CD4-positive, alpha-beta T cell treated with Interleukin-4 for 4 hours (primary cell): ENCODE measurements at regions not wholly inside any gene's neighbourhood (a gene's known extent, or its start where the extent isn't known, plus 50 kb on each side); places are given as distances from the start of the nearest gene placed in this dataset.

Experiments used
- DNase-seq: peaks from one replicate; pipeline ENCODE4 v3.0.0-alpha.2; 2020

- DNase-seq, result no peak
Measured at GRCh38 chr1:229984310-229984991, 82.6 kb upstream of the GALNT2 start.

GRCh38 chr1:229984992-229985612, 81.9 kb upstream of the GALNT2 start:
- DNase-seq, result no peak

- DNase-seq, result no peak
Measured at GRCh38 chr1:229985613-229986010, 81.4 kb upstream of the GALNT2 start.

- no peak for DNase-seq
Measured at GRCh38 chr1:229986737-229987337, 80.2 kb upstream of the GALNT2 start.

- DNase-seq, result no peak
Measured at GRCh38 chr1:229987953-229988352, 79.1 kb upstream of the GALNT2 start.

GRCh38 chr1:229988534-229988933, 78.5 kb upstream of the GALNT2 start:
- no peak for DNase-seq

- no peak for DNase-seq
Measured at GRCh38 chr1:229989591-229990248, 77.3 kb upstream of the GALNT2 start.

GRCh38 chr1:229990326-229990725, 76.7 kb upstream of the GALNT2 start:
- DNase-seq, result no peak

GRCh38 chr1:229991104-229991513, 75.9 kb upstream of the GALNT2 start:
- DNase-seq, result no peak

GRCh38 chr1:229991724-229992333, 75.2 kb upstream of the GALNT2 start:
- no peak for DNase-seq

- no peak for DNase-seq
Measured at GRCh38 chr1:229993060-229993459, 74.0 kb upstream of the GALNT2 start.

- no peak for DNase-seq
Measured at GRCh38 chr1:229993894-229994293, 73.1 kb upstream of the GALNT2 start.

GRCh38 chr1:229999004-229999670, 67.9 kb upstream of the GALNT2 start:
- no peak for DNase-seq

GRCh38 chr1:230000493-230001184, 66.4 kb upstream of the GALNT2 start:
- no peak for DNase-seq

- DNase-seq, result no peak
Measured at GRCh38 chr1:230002164-230002803, 64.8 kb upstream of the GALNT2 start.

- DNase-seq, result no peak
Measured at GRCh38 chr1:230003409-230003808, 63.6 kb upstream of the GALNT2 start.

GRCh38 chr1:230005040-230005439, 62.0 kb upstream of the GALNT2 start:
- no peak for DNase-seq

- DNase-seq, result no peak
Measured at GRCh38 chr1:230008721-230009120, 58.3 kb upstream of the GALNT2 start.

GRCh38 chr1:230009611-230010313, 57.3 kb upstream of the GALNT2 start:
- no peak for DNase-seq

GRCh38 chr1:230010603-230011332, 56.3 kb upstream of the GALNT2 start:
- no peak for DNase-seq
